ENCODE measurements at regions not wholly inside any gene's neighbourhood (a gene's known extent, or its start where the extent isn't known, plus 50 kb on each side); places are given as distances from the start of the nearest gene placed in this dataset.

GRCh38 chr11:29816359-29816758 lies 200.5 kb downstream of the KCNA4 start:
- no peak for TF ChIP-seq PBX3 (IDR thresholded peaks at IDR 0.05)
- TF ChIP-seq REST (IDR thresholded peaks at IDR 0.05; ENCODE audit: low read depth, low read length): no peak
- TF ChIP-seq MEF2A (IDR thresholded peaks at IDR 0.05; ENCODE audit: borderline replicate concordance, low read depth): no peak
